HL-60 (cell line): ENCODE measurements at regions not wholly inside any gene's neighbourhood (a gene's known extent, or its start where the extent isn't known, plus 50 kb on each side); places are given as distances from the start of the nearest gene placed in this dataset.

Experiments
- GABPA ChIP-seq: IDR thresholded peaks from 2 replicates; pipeline ENCODE4 v1.6.1; 2012; ENCODE audit warnings: low read depth
- POLR2AphosphoS5 ChIP-seq: IDR thresholded peaks from 2 replicates; pipeline ENCODE4 v1.6.1; 2012; ENCODE audit warnings: low read depth
- TF ChIP-seq, protein P1 (sequence below): IDR thresholded peaks from one replicate; pipeline ENCODE4 v1.5.1; 2011; ENCODE audit warnings: low read length, control low read depth, inconsistent platforms; ENCODE audit not compliant: insufficient read depth
- TF ChIP-seq, protein P2 (sequence below): IDR thresholded peaks from 2 replicates; pipeline ENCODE4 v1.6.1; 2012; ENCODE audit warnings: low read depth; ENCODE audit not compliant: insufficient replicate concordance

DNA sequence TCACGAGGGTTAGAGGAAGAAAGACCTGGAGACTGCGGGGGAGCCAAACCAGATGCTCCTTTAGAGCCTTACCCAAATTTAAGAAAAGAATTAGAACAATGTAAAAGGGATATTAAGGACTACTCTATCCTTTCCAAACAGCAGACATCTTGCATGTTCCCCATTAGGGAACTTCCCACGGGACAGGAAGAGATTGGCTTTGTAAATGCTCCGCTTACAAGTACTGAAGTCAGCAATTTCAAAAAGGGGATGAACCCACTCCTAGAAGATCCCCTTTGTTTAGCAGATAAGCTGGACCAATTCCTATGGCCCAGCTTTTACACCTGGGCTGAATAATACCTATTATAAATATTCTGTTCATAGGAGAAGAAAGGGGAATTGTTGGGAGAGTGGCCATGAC lies 74.2 kb downstream of the APOBEC1 start:
- TF ChIP-seq, protein P1, sequence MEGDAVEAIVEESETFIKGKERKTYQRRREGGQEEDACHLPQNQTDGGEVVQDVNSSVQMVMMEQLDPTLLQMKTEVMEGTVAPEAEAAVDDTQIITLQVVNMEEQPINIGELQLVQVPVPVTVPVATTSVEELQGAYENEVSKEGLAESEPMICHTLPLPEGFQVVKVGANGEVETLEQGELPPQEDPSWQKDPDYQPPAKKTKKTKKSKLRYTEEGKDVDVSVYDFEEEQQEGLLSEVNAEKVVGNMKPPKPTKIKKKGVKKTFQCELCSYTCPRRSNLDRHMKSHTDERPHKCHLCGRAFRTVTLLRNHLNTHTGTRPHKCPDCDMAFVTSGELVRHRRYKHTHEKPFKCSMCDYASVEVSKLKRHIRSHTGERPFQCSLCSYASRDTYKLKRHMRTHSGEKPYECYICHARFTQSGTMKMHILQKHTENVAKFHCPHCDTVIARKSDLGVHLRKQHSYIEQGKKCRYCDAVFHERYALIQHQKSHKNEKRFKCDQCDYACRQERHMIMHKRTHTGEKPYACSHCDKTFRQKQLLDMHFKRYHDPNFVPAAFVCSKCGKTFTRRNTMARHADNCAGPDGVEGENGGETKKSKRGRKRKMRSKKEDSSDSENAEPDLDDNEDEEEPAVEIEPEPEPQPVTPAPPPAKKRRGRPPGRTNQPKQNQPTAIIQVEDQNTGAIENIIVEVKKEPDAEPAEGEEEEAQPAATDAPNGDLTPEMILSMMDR, result no peak
- no peak for TF ChIP-seq GABPA
- TF ChIP-seq, protein P2, sequence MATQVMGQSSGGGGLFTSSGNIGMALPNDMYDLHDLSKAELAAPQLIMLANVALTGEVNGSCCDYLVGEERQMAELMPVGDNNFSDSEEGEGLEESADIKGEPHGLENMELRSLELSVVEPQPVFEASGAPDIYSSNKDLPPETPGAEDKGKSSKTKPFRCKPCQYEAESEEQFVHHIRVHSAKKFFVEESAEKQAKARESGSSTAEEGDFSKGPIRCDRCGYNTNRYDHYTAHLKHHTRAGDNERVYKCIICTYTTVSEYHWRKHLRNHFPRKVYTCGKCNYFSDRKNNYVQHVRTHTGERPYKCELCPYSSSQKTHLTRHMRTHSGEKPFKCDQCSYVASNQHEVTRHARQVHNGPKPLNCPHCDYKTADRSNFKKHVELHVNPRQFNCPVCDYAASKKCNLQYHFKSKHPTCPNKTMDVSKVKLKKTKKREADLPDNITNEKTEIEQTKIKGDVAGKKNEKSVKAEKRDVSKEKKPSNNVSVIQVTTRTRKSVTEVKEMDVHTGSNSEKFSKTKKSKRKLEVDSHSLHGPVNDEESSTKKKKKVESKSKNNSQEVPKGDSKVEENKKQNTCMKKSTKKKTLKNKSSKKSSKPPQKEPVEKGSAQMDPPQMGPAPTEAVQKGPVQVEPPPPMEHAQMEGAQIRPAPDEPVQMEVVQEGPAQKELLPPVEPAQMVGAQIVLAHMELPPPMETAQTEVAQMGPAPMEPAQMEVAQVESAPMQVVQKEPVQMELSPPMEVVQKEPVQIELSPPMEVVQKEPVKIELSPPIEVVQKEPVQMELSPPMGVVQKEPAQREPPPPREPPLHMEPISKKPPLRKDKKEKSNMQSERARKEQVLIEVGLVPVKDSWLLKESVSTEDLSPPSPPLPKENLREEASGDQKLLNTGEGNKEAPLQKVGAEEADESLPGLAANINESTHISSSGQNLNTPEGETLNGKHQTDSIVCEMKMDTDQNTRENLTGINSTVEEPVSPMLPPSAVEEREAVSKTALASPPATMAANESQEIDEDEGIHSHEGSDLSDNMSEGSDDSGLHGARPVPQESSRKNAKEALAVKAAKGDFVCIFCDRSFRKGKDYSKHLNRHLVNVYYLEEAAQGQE, result no peak
- TF ChIP-seq POLR2AphosphoS5, result no peak
